ENCODE measurements at regions not wholly inside any gene's neighbourhood (a gene's known extent, or its start where the extent isn't known, plus 50 kb on each side); places are given as distances from the start of the nearest gene placed in this dataset.

- DNase-seq (ENCODE audit: low spot score) = no peak
These were observed 99.9 kb upstream of the SPRED2 start for GRCh38 chr2:65532326-65532725.

GRCh38 chr2:65530547-65531320, 98.3 kb upstream of the SPRED2 start:
- DNase-seq (ENCODE audit: low spot score) = peak; percentile 80

- no peak for DNase-seq (ENCODE audit: low spot score)
These were observed 97.0 kb upstream of the SPRED2 start for GRCh38 chr2:65529419-65529818.

GRCh38 chr2:65528241-65528574, 95.8 kb upstream of the SPRED2 start:
- no peak for DNase-seq (ENCODE audit: low spot score)

GRCh38 chr2:65527451-65528240, 95.2 kb upstream of the SPRED2 start:
- no peak for DNase-seq (ENCODE audit: low spot score)

GRCh38 chr2:65525616-65526231, 93.3 kb upstream of the SPRED2 start:
- DNase-seq (ENCODE audit: low spot score) = no peak

GRCh38 chr2:65522922-65523321, 90.5 kb upstream of the SPRED2 start:
- DNase-seq (ENCODE audit: low spot score) = no peak

- no peak for DNase-seq (ENCODE audit: low spot score)
These were observed 86.4 kb upstream of the SPRED2 start for GRCh38 chr2:65518751-65519150.

GRCh38 chr2:65514555-65515195, 82.3 kb upstream of the SPRED2 start:
- peak; percentile 65 for DNase-seq (ENCODE audit: low spot score)

- no peak for DNase-seq (ENCODE audit: low spot score)
These were observed 80.4 kb upstream of the SPRED2 start for GRCh38 chr2:65512783-65513182.

GRCh38 chr2:65511306-65511705, 78.9 kb upstream of the SPRED2 start:
- DNase-seq (ENCODE audit: low spot score) = no peak

GRCh38 chr2:65508225-65508624, 75.8 kb upstream of the SPRED2 start:
- no peak for DNase-seq (ENCODE audit: low spot score)

GRCh38 chr2:65507102-65508069, 75.0 kb upstream of the SPRED2 start:
- no peak for DNase-seq (ENCODE audit: low spot score)

- no peak for DNase-seq (ENCODE audit: low spot score)
These were observed 72.7 kb upstream of the SPRED2 start for GRCh38 chr2:65504814-65505697.

- no peak for DNase-seq (ENCODE audit: low spot score)
These were observed 71.8 kb upstream of the SPRED2 start for GRCh38 chr2:65504201-65504600.

- no peak for DNase-seq (ENCODE audit: low spot score)
These were observed 71.3 kb upstream of the SPRED2 start for GRCh38 chr2:65503746-65504145.

GRCh38 chr2:65501836-65502235, 69.4 kb upstream of the SPRED2 start:
- no peak for DNase-seq (ENCODE audit: low spot score)

- no peak for DNase-seq (ENCODE audit: low spot score)
These were observed 68.7 kb upstream of the SPRED2 start for GRCh38 chr2:65501074-65501473.

GRCh38 chr2:65500310-65501040, 68.1 kb upstream of the SPRED2 start:
- no peak for DNase-seq (ENCODE audit: low spot score)

GRCh38 chr2:65499216-65499615, 66.8 kb upstream of the SPRED2 start:
- DNase-seq (ENCODE audit: low spot score) = no peak

All from AG08395 (cell line).